Stimulated activated CD4-positive, alpha-beta T cell treated with anti-CD3 and anti-CD28 coated beads, Interleukin-1b, Interleukin-23, amount 100 ng/mL, for 1 hour (primary cell): ENCODE measurements at regions not wholly inside any gene's neighbourhood (a gene's known extent, or its start where the extent isn't known, plus 50 kb on each side); places are given as distances from the start of the nearest gene placed in this dataset.
"Not testable (repeated sequence)": the region's sequence is repeated elsewhere in the genome, so short reads cannot be mapped to it uniquely, and the experiment has no call there.

ENCODE experiments used
- DNase-seq, 2 donors: peaks; one replicate each; pipeline ENCODE4 v3.0.0-alpha.2; 2020; ENCODE audit warnings: low read depth in 2 of 2

DNA sequence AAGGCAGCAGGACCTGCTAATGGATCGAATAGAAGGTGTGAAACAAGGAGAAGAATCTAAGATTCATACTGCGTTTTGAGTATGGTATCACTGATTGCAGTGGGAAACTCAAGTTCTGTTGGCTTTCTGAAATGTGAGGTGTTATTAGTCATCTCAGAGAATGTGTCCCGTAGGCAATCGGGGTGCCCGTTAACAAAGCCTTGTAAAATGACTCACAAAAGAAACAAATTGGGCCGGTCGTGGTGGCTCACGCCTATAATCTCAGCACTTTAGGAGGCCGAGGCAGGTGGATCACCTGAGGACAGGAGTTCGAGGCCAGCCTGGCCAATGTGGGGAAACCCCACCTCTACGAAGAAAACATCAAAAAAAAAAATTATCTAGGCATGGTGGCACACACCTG, 118.2 kb upstream of the C7orf33 start:
- DNase-seq = no peak

DNA sequence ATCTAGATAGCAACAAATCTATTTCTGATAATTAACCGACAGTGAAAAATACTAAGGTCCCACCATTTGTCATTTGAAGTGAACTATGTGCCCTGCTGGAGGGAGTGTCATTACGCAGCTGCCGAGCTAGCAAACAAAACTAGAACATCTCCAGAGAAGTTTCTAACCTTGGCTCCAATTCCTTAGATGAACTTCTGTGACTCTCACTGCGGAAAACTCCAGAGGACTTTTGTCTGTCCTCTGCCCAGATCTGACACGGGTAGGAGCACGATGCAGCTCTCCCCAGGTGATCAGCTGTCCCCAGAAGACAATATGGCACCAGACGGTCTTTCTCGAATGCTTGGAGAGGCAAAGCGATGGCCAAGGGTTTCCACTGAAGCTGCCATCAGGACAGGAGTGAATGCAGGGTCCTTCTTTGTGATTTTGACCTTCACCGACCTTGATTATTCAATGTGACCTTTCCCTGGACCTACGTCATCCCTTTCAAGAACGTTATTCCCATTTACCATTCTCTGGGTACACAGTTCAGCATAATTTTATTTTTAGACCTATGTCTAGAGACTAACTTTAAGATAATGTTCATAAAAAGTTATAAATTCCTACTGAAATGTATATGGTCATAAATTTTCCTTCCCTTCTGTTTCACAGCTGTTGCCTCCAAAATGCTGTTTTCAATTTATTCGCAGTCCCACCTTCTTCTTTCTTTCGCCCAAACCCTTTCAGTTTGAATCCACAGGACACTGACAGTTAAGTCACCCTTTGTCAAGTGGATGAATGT, 116.7 kb upstream of the C7orf33 start:
- no peak for DNase-seq

- DNase-seq = no peak
Measured at GRCh38 chr7:148474481-148475025, 116.0 kb upstream of the C7orf33 start.

GRCh38 chr7:148478551-148478950, 112.0 kb upstream of the C7orf33 start:
- DNase-seq = no peak

- no peak for DNase-seq
Measured at GRCh38 chr7:148480479-148481146, 110.0 kb upstream of the C7orf33 start.

- no peak for DNase-seq
Measured at GRCh38 chr7:148481147-148481526, 109.4 kb upstream of the C7orf33 start.

DNA sequence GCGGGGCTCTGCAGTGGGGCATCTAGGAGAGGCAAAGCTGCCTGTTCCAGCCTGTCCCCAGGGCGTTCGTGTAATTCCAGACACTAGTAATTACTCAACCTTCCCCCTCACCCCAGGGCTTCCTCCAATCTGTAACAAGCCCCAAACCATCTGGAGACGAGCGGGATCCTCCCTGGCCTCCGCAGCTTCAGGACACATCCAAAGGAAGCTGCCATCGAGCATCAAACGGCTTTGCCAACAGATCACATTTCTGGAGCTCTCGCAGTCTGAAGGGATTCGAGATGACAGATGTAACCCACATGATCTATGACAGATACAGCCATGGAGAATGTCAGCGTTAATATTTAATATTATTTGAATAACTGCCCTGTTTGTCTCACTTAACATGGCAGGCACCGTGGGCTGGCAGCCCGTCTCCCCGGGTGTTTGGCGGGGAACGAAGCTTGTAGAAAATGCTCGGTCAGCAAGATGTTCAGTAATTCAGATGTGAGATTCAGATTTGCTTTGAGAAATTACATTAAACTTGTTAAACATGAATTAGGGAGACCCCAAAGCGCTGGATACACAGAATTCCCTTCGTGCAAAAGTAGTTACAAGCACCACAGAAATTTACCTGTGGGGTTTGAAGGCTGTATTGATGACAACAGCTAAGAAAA, 108.5 kb upstream of the C7orf33 start:
- DNase-seq = no peak

DNA sequence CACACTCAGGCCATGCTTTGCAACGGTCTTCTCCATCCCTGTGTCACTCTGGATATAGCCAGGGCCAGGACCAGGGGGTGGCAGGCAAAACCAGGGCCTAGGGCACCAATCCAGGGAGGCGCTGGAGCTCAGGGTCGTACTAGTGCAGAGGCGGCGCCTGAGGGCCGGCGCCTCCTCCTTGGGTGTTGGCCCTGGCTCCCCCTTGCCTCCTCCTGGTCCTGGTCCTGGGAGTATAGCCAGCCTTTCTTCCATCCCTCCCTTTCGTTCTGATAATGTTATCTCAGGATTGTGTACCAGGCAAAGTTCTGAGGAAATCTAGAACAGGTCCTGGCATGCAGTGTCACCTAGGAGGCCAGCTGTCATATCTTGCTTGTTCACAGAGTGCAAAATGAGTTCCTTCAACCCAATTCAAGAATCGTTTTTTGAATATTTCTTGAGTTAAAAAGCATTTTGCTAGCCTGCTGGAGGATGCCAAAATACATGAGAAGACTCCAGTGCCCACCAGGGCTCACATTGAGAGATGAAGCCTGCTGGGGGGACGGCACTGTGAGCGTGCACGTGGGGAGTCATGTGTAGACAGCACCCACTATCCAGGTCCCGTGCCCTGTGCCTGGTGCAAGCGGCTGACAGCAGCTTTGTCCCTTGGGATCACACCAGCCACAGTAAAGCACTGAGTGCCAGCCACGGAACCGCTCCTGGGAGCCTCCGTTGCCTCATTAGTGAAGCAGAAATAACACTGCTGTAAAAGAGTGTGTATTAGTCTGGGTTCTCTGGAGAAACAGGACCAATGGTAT, 106.9 kb upstream of the C7orf33 start:
- no peak for DNase-seq

DNA sequence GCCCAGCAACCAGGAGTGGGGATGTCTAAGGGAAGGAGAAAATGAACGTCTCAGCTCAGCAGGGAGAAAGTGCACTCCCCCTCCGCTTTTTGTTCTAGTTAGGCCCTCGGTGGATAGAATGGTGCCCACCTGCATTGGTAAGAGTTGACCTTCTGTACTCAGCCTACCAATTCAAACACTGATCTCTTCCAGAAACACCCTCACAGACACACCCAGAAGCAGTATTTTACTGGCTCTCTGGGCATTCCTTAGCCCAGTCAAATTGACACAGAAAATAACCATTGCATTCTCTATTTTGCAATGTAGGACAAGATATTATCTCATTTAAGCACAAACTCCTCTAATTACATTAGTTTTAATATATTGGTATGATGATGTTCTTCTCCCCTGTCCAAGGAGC, 106.1 kb upstream of the C7orf33 start:
- DNase-seq = no peak

DNA sequence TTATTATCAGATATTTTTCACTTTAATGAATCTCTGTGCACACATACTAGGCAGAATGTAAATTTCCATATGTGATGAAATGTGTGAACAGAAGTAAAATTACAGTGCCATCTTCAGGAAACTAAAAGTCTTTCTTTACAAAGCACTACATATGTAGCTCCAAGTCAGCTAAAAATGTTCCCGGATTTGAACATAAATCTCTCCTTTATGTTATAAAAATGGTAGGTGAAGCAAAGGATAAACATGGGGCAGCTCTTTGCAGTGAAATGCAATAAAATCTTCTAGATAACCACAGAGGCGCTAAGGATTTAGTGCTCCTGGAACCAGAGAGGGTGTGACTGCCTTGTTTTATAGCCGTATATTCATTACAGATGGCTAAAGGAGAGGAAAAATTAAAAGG, 104.9 kb upstream of the C7orf33 start:
- no peak for DNase-seq

DNA sequence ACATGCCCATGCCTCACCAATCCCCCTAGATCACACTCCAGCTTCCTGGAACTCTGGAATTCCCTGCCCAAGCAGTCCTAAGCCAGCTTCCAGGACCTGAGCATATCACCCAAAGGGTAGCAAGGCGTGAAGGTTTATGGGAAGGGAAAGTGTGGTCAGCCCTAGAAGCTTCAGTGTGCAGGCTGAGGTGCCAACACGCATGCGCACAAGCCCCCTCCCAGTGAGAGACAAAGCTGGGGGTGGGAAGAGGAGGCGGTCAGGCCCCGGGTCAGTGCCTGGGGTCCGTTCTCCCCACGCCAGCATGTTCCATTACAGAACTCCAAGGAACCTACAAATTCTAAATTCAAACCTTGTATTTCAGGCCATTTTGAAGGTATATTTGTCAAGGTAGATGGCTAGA, 103.6 kb upstream of the C7orf33 start:
- no peak for DNase-seq

- DNase-seq = no peak
Measured at GRCh38 chr7:148487912-148488311, 102.7 kb upstream of the C7orf33 start.

GRCh38 chr7:148489678-148490077, 100.9 kb upstream of the C7orf33 start:
- no peak for DNase-seq

GRCh38 chr7:148492157-148492860, 98.3 kb upstream of the C7orf33 start:
- DNase-seq = no peak

DNA sequence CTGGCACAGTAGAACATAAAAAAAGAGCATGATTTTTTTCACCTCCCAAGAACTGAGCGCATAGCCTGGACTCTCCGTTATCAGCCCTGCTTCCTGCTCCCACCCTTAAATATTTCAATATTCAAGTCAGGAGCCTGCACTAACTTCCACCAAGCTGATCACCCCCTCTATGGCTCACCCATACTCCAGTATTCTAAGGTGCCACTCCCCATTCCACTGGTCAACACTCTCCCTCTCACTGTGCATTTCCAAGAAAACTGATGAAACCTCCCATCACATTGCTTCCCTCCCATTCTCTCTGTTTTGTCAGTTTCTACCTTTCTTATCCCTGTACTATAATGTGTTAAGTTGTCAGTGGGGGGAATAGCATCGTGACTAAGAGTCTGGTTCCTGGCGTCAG, 95.0 kb upstream of the C7orf33 start:
- DNase-seq = no peak

- no peak for DNase-seq
Measured at GRCh38 chr7:148500978-148501377, 89.6 kb upstream of the C7orf33 start.

GRCh38 chr7:148503900-148504487, 86.6 kb upstream of the C7orf33 start:
- no peak for DNase-seq

DNA sequence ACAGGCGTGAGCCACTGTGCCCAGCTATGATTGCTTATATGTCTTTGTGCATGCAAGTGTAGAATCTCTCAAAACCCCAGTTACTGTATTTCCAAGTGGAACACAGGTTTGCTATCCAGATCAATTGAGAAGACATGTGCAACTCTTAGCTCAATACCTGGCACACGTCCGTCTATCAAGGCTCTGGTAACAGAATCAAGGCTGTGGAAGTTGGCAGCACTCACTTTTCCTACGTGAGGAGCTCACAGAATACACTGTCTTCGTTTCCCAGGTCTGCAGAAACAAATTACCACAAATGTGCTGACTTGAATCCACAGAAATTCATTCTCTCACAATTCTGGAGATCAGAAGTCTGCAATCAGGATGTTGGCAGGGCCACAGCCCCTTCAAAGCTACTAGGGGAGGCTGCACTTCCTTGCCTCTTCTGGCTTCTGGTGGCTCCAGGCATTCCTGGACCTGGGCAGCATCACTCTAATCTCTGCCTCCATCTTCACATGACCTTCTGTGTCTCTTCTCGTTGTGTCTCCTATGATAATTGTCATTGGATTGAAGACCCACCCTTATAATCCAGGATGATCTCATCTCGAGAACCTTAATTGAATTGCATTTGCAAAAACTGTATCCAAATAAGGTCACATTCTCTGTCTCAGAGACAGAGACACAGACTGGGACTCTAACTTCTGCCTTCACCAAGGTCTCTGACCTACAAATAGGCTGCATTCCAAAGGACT, 84.8 kb upstream of the C7orf33 start:
- no peak for DNase-seq

- DNase-seq = not testable (repeated sequence)
Measured at GRCh38 chr7:148507064-148507573, 83.4 kb upstream of the C7orf33 start.

DNA sequence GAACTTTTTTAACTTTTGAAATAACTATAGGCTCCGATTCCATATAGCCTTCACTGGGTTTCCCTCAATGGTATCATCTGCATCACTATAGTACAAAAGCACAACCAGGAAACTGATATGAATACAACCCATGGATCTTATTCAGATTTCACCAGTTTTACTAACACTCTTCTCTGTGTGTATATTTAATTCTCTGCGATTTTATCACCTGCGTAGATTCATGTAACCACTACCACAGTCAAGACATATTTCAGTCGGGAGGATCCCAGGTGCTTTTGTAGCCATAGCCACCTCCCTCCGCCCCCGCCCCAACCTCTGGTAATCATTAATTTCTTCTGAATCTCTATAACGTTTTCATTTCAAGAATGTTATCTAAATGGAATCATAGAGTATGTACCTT, 82.8 kb upstream of the C7orf33 start:
- no peak for DNase-seq
